CD14-positive monocyte (primary cell): ENCODE measurements at regions not wholly inside any gene's neighbourhood (a gene's known extent, or its start where the extent isn't known, plus 50 kb on each side); places are given as distances from the start of the nearest gene placed in this dataset.

Experiments used
- DNase-seq, 3 donors: peaks; one replicate each; pipeline ENCODE4 v3.0.0-alpha.2; 2011 to 2022
- H2AFZ ChIP-seq: 2 replicates; pipeline ENCODE4 v1.6.0; 2012; ENCODE audit warnings: mild to moderate bottlenecking, low read depth, low read length, inconsistent platforms; ENCODE audit not compliant: insufficient read depth, poor library complexity, severe bottlenecking
- H3K27ac ChIP-seq, 2 donors: 1 replicate in 1 of 2; 2 replicates in 1 of 2; pipeline ENCODE4 v1.5.1; 2012 to 2013; ENCODE audit warnings: low read length in 2 of 2, control low read depth in 1 of 2, inconsistent platforms in 1 of 2, low read depth in 1 of 2, mild to moderate bottlenecking in 1 of 2
- H3K27me3 ChIP-seq, 2 donors: one replicate each; pipeline versions ENCODE4 v1.6.0 to v1.6.1; 2011 to 2013; ENCODE audit warnings: low read length in 2 of 2; ENCODE audit not compliant: control insufficient read depth in 2 of 2, insufficient read depth in 2 of 2
- H3K36me3 ChIP-seq, 2 donors: replicated peaks in 1 of 2; 1 replicate in 1 of 2; 2 replicates in 1 of 2; pipeline versions ENCODE4 v1.5.1 to v1.6.1; 2012 to 2013; ENCODE audit warnings: low read length in 2 of 2, control low read depth in 1 of 2, inconsistent platforms in 1 of 2, mild to moderate bottlenecking in 1 of 2; ENCODE audit not compliant: insufficient read depth in 2 of 2, control insufficient read depth in 1 of 2
- H3K4me1 ChIP-seq, 2 donors: 1 replicate in 1 of 2; 2 replicates in 1 of 2; pipeline versions ENCODE4 v1.5.1 to v1.6.1; 2012 to 2013; ENCODE audit warnings: low read length in 2 of 2, control low read depth in 1 of 2, inconsistent platforms in 1 of 2, mild to moderate bottlenecking in 1 of 2, moderate library complexity in 1 of 2; ENCODE audit not compliant: insufficient read depth in 2 of 2, control insufficient read depth in 1 of 2
- H3K4me2 ChIP-seq: replicated peaks from 2 replicates; pipeline ENCODE3; 2012; ENCODE audit warnings: low read length, moderate library complexity, mild to moderate bottlenecking; ENCODE audit not compliant: poor library complexity, severe bottlenecking; ENCODE audit errors: extremely low read depth
- H3K4me3 ChIP-seq, 3 experiments: fragments of 200-600 bp in 1 of 3; sonication (generic) in 1 of 3; replicated peaks in 1 of 3; 1 replicate in 2 of 3; 2 replicates in 1 of 3; pipeline ENCODE4 v1.5.1; 2011 to 2013; ENCODE audit warnings: low read length in 3 of 3, mild to moderate bottlenecking in 3 of 3, control low read depth in 2 of 3, low read depth in 2 of 3, inconsistent platforms in 1 of 3, moderate library complexity in 1 of 3
- H3K79me2 ChIP-seq: 2 replicates; pipeline ENCODE4 v1.6.0; 2012; ENCODE audit warnings: mild to moderate bottlenecking, control low read depth, inconsistent platforms, low read length, moderate library complexity; ENCODE audit not compliant: insufficient read depth
- H3K9ac ChIP-seq: 2 replicates; pipeline ENCODE4 v1.6.0; 2017; ENCODE audit warnings: low read length, mild to moderate bottlenecking; ENCODE audit not compliant: insufficient read depth, poor library complexity, severe bottlenecking
- H3K9me3 ChIP-seq, 2 donors: replicated peaks in 1 of 2; 1 replicate in 1 of 2; 2 replicates in 1 of 2; pipeline versions ENCODE4 v1.5.1 to v1.6.1; 2012 to 2013; ENCODE audit warnings: low read length in 2 of 2, control low read depth in 1 of 2; ENCODE audit not compliant: control insufficient read depth in 1 of 2, insufficient read depth in 1 of 2
- H4K20me1 ChIP-seq: 2 replicates; pipeline ENCODE4 v1.6.0; 2012; ENCODE audit warnings: mild to moderate bottlenecking, low read length, control low read depth, moderate library complexity; ENCODE audit not compliant: insufficient read depth
- H3K27ac Mint-ChIP-seq, 7 donors: one replicate each; pipeline ENCODE4 v1.8.0; 2020; ENCODE audit warnings: mild to moderate bottlenecking in 7 of 7, mixed read lengths in 7 of 7, moderate library complexity in 6 of 7, inconsistent platforms in 2 of 7
- H3K27me3 Mint-ChIP-seq, 3 donors: one replicate each; pipeline ENCODE4 v1.8.0; 2021 to 2022; ENCODE audit warnings: low read depth in 3 of 3, mild to moderate bottlenecking in 3 of 3, mixed read lengths in 3 of 3, moderate library complexity in 3 of 3, inconsistent platforms in 1 of 3
- H3K36me3 Mint-ChIP-seq, 2 donors: one replicate each; pipeline ENCODE4 v1.8.0; 2020; ENCODE audit warnings: mixed read lengths in 2 of 2, inconsistent platforms in 1 of 2, mild to moderate bottlenecking in 1 of 2
- H3K4me1 Mint-ChIP-seq: one replicate; pipeline ENCODE4 v1.8.0; 2020; ENCODE audit warnings: mild to moderate bottlenecking, mixed read lengths
- H3K4me3 Mint-ChIP-seq, 2 donors: one replicate each; pipeline ENCODE4 v1.8.0; 2020; ENCODE audit warnings: mild to moderate bottlenecking in 2 of 2, mixed read lengths in 2 of 2, moderate library complexity in 1 of 2
- H3K9me3 Mint-ChIP-seq, 7 donors: one replicate each; pipeline ENCODE4 v1.8.0; 2020 to 2022; ENCODE audit warnings: mixed read lengths in 7 of 7, mild to moderate bottlenecking in 6 of 7, moderate library complexity in 6 of 7, inconsistent platforms in 2 of 7
- WGBS: methylation state at CpG from one replicate; pipeline ENCODE4 v1.1.5; 2013; ENCODE audit warnings: missing lambda C conversion rate; ENCODE audit not compliant: insufficient coverage; 5-methylcytosine and 5-hydroxymethylcytosine counted together
- intact Hi-C, 2 donors: fragments of 100-400 bp; cut with micrococcal nuclease; formaldehyde crosslinking; loops; one replicate each; pipeline versions ENCODE4 v1.15.0 to v1.15.1; 2023
- TF ChIP-seq, protein P1 (sequence below): fragments of 200-600 bp; IDR thresholded peaks from one replicate; pipeline ENCODE4 v1.8.0; 2022; ENCODE audit warnings: antibody characterized with exemption, mild to moderate bottlenecking

GRCh38 chr1:61566177-61566576 lies 158.8 kb downstream of the TM2D1 start:
- DNase-seq, result no peak
- no peak overlapping the region for H3K9ac ChIP-seq
- H3K27me3 Mint-ChIP-seq, result peaks cover 0 to 2% (median 0%) of the 10 kb centered on the region in 3 donors
- no peaks in the 10 kb centered on the region for H3K79me2 ChIP-seq
- H3K27ac Mint-ChIP-seq, result no peak overlapping the region
- no peak overlapping the region for H2AFZ ChIP-seq
- no peak overlapping the region for H3K27ac ChIP-seq
- TF ChIP-seq, protein P1, sequence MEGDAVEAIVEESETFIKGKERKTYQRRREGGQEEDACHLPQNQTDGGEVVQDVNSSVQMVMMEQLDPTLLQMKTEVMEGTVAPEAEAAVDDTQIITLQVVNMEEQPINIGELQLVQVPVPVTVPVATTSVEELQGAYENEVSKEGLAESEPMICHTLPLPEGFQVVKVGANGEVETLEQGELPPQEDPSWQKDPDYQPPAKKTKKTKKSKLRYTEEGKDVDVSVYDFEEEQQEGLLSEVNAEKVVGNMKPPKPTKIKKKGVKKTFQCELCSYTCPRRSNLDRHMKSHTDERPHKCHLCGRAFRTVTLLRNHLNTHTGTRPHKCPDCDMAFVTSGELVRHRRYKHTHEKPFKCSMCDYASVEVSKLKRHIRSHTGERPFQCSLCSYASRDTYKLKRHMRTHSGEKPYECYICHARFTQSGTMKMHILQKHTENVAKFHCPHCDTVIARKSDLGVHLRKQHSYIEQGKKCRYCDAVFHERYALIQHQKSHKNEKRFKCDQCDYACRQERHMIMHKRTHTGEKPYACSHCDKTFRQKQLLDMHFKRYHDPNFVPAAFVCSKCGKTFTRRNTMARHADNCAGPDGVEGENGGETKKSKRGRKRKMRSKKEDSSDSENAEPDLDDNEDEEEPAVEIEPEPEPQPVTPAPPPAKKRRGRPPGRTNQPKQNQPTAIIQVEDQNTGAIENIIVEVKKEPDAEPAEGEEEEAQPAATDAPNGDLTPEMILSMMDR, result no peak
- H3K4me1 ChIP-seq, result no peaks in the 10 kb centered on the region
- no peaks in the 10 kb centered on the region for H3K36me3 ChIP-seq
- H4K20me1 ChIP-seq, result no peaks in the 10 kb centered on the region
- H3K4me1 Mint-ChIP-seq, result peaks cover 3% of the 10 kb centered on the region
- H3K36me3 Mint-ChIP-seq, result peaks cover 0 to 10% of the 10 kb centered on the region in 2 donors
- H3K9me3 ChIP-seq, result peaks cover 14 to 23% of the 10 kb centered on the region in 2 donors
- H3K9me3 Mint-ChIP-seq, result peaks cover 12 to 20% (median 19%) of the 10 kb centered on the region in 7 donors
- no peaks in the 10 kb centered on the region for H3K27me3 ChIP-seq
- intact Hi-C loops, result no loop called here
- H3K4me3 ChIP-seq, result no peak overlapping the region
- no peak overlapping the region for H3K4me2 ChIP-seq
- H3K4me3 Mint-ChIP-seq, result no peak overlapping the region
- WGBS, result no CpG with 5 or more reads among the region's 1 CpG

GRCh38 chr1:61563611-61564010 lies 161.3 kb downstream of the TM2D1 start:
- TF ChIP-seq, protein P1, result no peak
- Histone ChIP-seq H3K9me3 (peaks cover 14 to 23% of the 10 kb centered on the region in 2 donors), H3K9ac (no peak overlapping the region), H3K4me3 (no peak overlapping the region), H3K4me1 (no peaks in the 10 kb centered on the region), H3K27me3 (no peaks in the 10 kb centered on the region), H2AFZ (no peak overlapping the region), H3K27ac (no peak overlapping the region), H3K79me2 (no peaks in the 10 kb centered on the region), H4K20me1 (no peaks in the 10 kb centered on the region), H3K4me2 (no peak overlapping the region), H3K36me3 (no peaks in the 10 kb centered on the region)
- no peak overlapping the region for H3K27ac Mint-ChIP-seq
- H3K27me3 Mint-ChIP-seq, result peaks cover 0 to 1% (median 0%) of the 10 kb centered on the region in 3 donors
- 92% methylated on average over 2 of the region's 2 CpGs for WGBS
- H3K4me1 Mint-ChIP-seq, result no peaks in the 10 kb centered on the region
- no peak for DNase-seq
- no peak overlapping the region for H3K4me3 Mint-ChIP-seq
- H3K9me3 Mint-ChIP-seq, result peaks cover 12 to 20% (median 19%) of the 10 kb centered on the region in 7 donors
- intact Hi-C loops, result no loop called here
- peaks cover 0 to 10% of the 10 kb centered on the region in 2 donors for H3K36me3 Mint-ChIP-seq
